ENCODE measurements at regions not wholly inside any gene's neighbourhood (a gene's known extent, or its start where the extent isn't known, plus 50 kb on each side); places are given as distances from the start of the nearest gene placed in this dataset.
"Not testable (repeated sequence)": the region's sequence is repeated elsewhere in the genome, so short reads cannot be mapped to it uniquely, and the experiment has no call there.

DNA sequence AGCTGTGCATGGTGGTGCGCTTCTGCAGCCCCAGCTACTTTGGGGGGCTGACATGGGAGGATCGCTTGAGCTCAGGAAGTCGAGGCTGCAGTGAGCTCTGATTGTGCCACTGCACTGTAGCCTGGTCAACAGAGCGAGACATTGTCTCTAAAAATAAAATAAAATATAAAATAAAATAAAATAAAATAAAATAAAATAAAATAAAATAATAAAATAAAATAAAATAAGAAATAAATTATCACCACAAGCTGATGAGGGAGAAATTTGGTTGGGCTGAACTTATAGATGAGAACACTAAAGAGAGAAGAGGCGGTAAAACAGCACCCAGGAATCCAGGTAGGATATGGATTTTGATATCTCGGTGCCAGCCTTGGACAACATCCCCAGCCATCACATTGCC lies 933.7 kb downstream of the NLGN4X start:
- no peak for DNase-seq (ENCODE audit: low read depth)

- no peak for DNase-seq (ENCODE audit: low read depth)
Observed at GRCh38 chrX:5290635-5291034, 938.0 kb downstream of the NLGN4X start.

DNA sequence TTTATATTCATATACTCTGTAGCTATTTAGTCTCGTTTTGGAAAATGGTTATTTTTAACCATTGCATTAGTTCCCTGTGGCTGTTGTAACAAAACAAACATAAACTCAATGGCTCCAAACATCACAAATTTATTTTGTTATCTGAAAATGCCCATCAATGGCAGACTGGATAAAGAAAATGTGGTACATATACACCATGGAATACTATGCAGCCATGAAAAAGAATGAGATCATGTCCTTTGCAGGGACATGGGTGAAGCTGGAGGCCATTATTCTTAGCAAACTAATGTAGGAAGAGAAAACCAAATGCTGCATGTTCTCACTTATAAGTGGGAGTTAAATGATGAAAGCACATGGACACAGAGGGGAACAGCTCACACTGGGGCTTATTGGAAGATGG lies 938.7 kb downstream of the NLGN4X start:
- DNase-seq (ENCODE audit: low read depth), result not testable (repeated sequence)

- no peak for DNase-seq (ENCODE audit: low read depth)
Observed at GRCh38 chrX:5278908-5279307, 949.8 kb downstream of the NLGN4X start.

- DNase-seq (ENCODE audit: low read depth), result no peak
Observed at GRCh38 chrX:5265324-5265850, 963.3 kb downstream of the NLGN4X start.

DNA sequence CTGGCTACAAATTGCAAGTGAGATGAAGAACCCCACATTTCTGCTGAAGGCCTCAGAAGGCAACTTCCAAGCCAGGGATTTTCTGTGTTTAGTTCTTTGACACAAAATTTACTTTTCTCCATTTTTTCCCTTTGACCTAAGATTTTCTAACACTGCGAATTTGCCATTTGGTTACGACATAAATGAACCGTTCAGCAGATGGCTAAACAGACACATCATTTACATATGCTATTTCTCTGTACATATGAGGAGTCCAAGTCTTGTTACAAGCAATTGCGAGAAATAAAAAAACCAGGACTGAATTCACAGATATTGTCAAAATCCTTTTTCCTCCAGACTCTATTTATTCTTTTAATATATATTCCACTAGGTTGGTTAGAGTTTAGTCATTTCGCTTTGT lies 978.6 kb downstream of the NLGN4X start:
- no peak for DNase-seq (ENCODE audit: low read depth)

DNA sequence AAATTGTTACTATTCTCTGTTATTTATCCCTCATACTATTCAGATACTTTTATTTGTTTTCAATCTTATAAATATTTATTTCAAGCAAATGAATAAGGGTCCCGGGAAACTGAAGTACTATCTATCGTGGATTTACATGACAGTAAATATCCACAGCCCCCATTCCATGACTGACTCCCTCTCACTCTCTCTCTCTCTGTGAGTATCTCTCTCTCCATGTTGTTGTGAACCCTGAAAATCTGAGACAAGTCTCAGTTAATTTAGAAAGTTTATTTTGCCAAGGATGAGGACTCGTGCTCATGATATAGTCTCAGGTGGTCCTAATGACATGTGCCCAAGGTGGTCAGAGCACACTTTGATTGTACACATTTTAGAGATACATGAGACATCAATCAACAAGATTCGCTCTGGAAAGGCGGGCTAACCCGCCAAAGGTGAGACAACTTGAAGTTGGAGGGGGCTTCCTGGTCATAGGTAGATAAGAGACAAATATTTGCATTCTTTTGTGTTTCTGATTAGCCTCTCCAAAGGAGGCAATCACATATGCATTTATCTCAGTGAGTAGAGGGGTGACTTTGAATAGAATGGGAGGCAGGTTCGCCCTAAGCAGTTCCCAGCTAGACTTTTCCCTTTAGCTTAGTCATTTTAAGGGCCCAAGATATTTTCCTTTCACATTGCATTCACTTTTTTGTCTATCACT lies 986.4 kb downstream of the NLGN4X start:
- no peak for DNase-seq (ENCODE audit: low read depth)

DNA sequence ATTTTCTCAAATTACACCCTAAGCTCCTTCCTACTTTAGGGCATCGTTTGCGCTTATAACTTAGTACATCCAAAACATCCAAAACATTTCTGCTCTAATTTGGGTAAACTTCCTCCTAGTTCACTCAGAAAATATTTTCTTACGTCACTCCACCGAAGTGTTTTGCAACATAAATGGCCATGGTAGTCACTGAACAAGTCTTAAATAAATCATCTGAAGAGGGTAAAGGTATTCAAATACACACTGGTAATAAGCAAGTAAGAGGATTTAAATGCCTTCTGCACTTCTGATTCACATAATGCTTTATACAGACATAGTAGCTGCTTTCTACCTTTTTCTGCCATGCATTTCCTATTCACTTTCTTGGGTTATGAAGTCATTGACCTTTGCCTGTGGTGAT lies 991.9 kb downstream of the NLGN4X start:
- DNase-seq (ENCODE audit: low read depth), result no peak

- no peak for DNase-seq (ENCODE audit: low read depth)
Observed at GRCh38 chrX:5236096-5236495, 992.6 kb downstream of the NLGN4X start.

- no peak for DNase-seq (ENCODE audit: low read depth)
Observed at GRCh38 chrX:5233830-5234229, 994.8 kb downstream of the NLGN4X start.

DNA sequence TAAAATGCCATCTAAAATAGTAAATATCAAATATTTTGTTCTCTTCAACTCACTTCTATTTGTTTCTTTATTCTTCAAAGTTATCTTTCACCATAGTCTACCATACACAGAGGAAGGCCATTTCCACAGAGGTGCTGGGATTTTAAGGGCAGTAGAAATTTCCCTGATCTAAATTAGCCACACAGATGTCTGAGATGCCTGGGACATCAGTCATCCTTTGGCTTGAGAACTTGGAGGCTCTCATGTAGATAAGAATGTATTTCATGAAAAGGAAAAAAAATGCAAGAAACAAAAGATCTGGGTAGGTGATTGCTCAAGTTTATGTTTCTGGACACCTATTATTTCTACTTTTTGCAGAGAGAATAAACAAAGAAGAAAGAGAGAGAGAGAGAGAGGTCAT lies 1008.2 kb downstream of the NLGN4X start:
- no peak for DNase-seq (ENCODE audit: low read depth)

DNA sequence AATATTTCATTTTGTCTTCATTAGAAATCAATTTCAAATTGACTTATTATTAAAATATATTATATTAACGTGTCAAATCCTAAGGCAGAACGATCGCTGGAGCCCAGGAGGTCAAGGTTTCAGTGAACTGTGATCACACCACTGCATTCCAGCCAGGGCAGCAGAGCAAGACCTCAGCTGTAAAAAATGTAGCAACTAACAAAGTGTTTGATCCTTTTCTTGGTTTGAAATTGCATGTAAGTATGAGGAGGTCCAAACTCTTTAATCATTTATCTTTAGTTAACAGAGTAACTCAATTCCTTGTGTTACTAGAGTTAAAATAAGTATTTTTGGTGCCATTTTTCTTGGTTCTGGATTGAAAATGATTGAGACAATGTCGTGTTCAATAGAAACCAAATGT lies 1033.9 kb downstream of the NLGN4X start:
- DNase-seq (ENCODE audit: low read depth), result no peak

- no peak for DNase-seq (ENCODE audit: low read depth)
Observed at GRCh38 chrX:5180135-5180741, 1048.4 kb downstream of the NLGN4X start.

DNA sequence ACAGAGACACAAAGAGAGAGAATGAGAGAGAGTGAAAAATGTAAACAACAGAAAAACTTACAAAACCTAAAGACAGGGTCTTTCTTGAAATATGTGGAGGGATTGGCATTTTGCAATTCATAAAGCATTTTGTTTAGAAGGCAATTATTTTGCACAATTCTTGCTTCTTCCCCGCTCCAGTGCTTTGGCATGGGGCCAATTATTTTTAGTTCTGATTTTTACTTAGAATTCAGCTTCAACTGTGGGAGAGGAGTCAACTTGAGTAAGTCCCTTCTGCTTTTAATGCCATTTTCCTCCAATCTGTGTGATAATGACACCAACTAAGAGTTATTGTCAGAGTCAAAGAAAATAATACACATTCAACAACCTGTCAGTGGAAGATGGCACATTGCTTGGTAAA lies 1051.9 kb downstream of the NLGN4X start:
- no peak for DNase-seq (ENCODE audit: low read depth)

DNA sequence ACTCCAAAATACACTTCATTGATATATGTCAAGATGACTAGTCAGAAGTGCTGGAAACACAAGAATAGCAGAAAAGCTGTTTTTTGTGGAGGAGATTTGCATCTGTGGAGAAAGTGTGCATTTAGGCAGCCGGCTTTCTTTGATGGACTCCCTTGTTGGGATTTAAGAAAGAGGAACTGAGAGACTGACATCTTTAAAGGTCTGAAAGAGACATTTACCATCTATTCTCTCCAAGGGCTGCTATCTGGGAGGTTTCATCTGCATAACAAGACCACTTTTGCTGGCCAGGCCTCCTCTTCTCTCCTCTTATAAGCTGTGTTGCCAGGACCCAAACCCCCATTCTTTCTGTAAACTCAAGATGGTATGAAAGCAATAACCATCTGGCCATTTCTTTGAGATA lies 1065.0 kb downstream of the NLGN4X start:
- DNase-seq (ENCODE audit: low read depth), result no peak

DNA sequence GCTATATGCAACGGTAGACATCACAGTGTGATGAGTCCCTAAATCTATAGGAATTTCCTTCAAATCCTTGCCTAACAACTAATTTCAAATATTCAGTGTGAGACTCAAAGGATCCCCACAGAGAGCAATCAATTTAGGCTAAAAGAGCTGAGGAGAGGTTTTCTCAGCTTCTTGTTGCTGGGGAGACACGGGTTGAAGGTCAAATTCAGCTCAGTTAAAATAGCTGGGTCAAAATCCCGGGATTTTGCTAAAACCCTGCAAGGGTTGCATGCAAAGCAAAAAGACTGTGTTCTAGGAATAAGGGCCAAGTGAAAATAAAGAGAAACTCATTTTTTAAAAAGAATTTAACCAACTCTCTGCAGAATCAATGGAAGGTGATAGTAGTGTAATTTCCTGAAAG lies 1073.4 kb downstream of the NLGN4X start:
- no peak for DNase-seq (ENCODE audit: low read depth)

- no peak for DNase-seq (ENCODE audit: low read depth)
Observed at GRCh38 chrX:5145957-5146356, 1082.7 kb downstream of the NLGN4X start.

GRCh38 chrX:5142644-5143043 lies 1086.0 kb downstream of the NLGN4X start:
- no peak for DNase-seq (ENCODE audit: low read depth)

DNA sequence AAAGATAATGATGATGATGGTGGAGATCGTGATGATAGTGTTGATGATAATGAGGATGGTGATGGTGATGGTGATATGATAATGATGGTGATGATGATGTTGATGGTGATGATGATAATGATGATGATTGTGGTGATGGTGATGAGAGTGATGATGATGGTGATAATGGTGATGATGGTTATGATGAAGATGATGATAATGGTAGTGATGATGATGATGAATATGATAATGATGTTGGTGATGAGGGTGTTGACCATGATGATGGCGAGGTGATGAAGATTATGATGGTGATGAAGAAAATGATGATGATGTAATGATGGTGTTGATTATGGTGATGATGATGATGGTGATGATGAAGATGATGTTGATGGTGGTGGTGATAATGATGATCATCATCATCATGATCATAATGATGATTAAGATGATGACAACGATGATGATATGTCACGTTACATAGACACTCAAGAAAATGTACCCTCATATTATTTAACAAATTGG lies 1106.4 kb downstream of the NLGN4X start:
- no peak for DNase-seq (ENCODE audit: low read depth)

DNA sequence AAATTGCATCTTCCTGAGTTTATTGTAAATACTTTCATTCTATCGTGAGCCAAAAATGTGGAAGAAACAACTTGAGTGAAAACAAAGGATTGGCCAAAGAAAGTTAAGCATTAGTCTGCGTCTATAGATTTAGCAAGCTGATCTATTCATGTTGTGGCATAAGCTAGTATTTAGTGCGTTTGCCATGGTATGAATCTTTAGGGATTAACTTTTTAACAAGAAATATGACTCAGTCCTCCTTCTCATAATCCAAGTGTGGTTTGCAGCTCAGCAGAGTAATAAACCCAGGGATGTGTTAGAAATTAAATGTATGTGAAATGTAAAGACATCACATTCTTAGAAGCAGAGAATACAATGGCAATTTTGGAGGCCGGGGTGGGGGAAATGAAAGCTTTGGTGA lies 1110.9 kb downstream of the NLGN4X start:
- DNase-seq (ENCODE audit: low read depth), result no peak

DNA sequence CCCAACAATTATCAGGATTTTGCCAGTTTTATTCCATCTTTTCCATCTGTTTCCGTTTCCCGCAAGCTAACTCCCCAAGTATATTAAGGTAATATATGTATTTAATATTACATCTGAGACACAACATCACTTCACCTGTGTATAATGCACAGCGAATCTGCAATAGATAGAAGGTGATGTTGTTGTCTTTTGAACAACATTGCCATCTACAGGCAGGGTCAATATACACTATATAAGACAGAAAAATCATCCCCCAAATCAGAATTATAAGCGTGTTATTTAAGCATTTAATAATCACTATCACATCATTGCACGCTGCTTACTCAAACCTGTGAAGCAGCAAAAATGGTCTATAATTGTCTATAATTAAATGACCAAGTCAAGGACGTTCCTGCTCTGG lies 1115.5 kb downstream of the NLGN4X start:
- no peak for DNase-seq (ENCODE audit: low read depth)

DNA sequence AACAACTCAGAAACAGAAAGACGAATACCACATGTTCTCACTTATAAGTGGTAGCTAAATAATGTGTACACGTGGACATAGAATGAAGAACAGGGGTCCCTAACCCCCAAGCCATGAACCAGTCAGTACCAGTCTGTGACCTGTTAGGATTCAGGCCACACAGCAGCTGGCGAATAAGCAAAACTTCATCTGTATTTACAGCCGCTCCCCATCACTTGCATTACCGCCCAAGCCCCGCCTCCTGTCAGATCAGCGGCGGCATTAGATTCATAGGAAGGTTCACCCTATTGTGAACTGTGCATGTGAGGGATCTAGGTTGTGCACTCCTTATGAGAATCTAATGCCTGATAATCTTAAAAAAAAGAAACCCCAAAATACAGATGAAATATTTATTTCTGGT lies 1128.7 kb downstream of the NLGN4X start:
- no peak for DNase-seq (ENCODE audit: low read depth)

GRCh38 chrX:5086388-5086787 lies 1142.3 kb downstream of the NLGN4X start:
- DNase-seq (ENCODE audit: low read depth), result no peak

GRCh38 chrX:5084279-5084678 lies 1144.4 kb downstream of the NLGN4X start:
- no peak for DNase-seq (ENCODE audit: low read depth)
